Right ventricle myocardium superior (tissue), 1 donor: ENCODE measurements at regions not wholly inside any gene's neighbourhood (a gene's known extent, or its start where the extent isn't known, plus 50 kb on each side); places are given as distances from the start of the nearest gene placed in this dataset.

Source experiments
- ATAC-seq: fragments of 200-7000 bp; cut with Tn5 transposase; one replicate; pipeline ENCODE4 v1.9.1; 2020; ENCODE audit warnings: mild to moderate bottlenecking; ENCODE audit not compliant: poor library complexity
- DNase-seq: peaks from one replicate; pipeline ENCODE4 v3.0.0-alpha.2; 2020
- intact Hi-C: fragments of 100-400 bp; cut with DNase I; formaldehyde crosslinking; loops from one replicate; pipeline ENCODE4 v1.11.2; 2022
- donor health status: DM: no; HTN: yes; CAD: no; lungs with severe emphysema.

- intact Hi-C loops: no loop called here
- ATAC-seq: no peak
- no peak for DNase-seq
Measured at GRCh38 chr16:50974438-50975036, 176.5 kb downstream of the SALL1 start.

DNA sequence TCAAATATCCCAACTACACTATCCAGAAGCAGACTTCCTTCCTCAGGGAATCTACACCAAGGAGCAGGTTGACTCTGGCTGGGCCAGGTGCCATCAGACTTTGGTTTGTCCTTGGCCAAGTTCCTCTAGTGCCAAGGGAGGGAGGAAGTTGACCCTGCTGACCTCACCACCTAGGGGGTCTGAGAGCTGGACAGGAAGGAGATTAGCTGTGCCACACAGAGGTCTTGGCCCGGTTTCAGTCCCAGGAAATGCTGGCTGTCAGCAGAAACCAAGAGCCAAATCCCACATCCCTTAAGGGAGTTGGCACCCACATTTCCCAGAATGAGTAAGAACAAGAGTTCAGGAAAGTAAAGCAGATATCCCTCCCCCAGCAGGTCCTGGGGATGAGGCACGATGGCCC is 178.2 kb downstream of the SALL1 start:
- no peak for DNase-seq
- ATAC-seq: no peak
- intact Hi-C loops: no loop called here

DNA sequence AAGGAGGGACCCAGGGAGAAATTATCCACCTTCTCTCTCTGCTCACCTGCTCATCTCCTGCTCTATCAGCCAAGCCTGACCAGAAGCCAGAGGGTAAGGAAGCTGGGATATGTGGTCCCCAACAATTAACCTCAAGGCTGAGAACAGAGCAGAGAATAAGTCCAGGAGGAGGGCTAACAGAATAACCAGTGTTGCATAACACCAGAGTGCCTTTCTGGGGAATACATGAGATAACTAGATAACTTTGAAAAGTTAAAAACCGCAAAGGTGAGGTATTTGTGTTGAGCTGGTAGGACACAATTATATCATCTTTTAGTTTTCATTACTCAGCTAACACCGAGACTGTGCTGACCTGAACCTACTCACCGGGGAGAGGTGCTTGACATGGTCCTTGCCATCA is 180.8 kb downstream of the SALL1 start:
- intact Hi-C loops: no loop called here
- DNase-seq (no peak), ATAC-seq (no peak)

DNA sequence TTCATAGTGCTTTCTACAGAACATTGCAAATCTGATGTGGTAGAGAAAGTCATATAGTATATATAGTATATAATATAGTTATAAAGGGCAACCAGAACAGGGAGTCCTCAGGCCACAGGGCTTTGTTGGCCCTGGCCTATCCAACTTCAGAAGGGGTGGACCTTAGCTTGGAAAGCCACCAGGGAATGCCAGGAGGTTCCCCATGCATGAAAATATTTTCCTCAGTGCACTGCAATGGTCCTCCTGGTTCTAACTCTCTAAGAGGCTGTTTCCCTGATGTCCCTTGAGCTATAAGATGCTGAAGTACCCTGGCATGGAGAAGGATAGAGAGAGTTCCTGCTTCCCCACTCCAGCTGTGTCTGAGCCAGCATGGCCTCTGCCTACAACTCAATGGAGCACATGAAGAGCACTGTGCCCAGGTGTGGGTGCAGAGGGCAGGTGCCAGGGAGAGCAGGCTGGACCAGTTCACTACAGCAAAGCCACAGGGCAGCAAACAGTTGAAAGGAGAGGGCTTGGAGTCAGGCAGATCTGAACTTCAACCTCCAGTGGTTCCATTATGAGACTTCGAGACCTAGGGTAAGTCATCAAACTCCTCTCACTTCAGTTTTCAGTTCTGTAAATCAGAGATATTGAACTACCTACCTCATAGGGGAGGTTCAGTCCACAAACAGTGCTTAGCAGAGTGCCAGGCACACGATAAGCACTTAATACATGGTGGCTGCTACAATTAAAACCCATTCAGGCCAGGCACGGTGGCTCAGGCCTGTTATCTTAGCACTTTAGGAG is 183.1 kb downstream of the SALL1 start:
- ATAC-seq (no peak), DNase-seq (no peak)
- intact Hi-C loops: no loop called here

DNA sequence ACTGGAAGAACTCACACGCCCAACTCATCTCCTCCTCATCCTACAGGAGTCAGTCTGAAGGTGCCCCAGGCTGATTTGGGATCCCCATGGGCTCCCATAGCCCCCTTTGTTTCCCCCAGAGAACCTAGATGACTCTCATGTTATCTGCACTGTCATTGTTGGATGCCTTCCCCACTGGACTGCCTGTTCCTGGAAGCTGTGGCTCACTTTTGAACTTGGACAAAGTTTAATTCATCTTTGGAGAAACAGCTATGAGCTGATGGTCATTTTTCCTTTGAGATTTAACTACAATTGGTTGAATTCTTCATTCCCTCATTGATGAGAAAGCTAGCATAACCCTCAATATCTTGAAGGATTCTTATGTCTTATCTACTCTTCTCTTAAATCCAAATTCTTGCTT is 186.6 kb downstream of the SALL1 start:
- intact Hi-C loops: no loop called here
- ATAC-seq (no peak), DNase-seq (no peak)

DNA sequence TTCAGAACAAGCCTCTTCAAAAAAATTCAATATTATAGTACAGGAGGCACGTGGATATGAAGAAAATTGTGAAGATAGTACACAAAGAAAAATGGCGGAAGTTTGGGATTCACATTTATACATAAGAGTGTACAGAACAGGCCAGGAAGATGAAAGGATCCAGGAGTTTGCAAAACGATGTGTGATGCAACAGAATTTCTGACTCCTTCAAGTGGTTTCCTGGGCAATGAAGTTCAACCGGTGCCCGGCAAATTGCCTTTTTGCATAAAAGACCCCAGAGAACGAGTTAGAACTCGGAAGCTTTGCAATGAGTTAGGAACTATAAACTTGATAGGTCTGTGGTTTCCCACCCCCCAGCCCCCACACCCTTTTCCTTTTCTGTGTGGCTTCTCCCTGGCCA is 189.1 kb downstream of the SALL1 start:
- ATAC-seq (no peak), DNase-seq (no peak)
- intact Hi-C loops: no loop called here

GRCh38 chr16:50960517-50961202 is 190.4 kb downstream of the SALL1 start:
- intact Hi-C loops: no loop called here

GRCh38 chr16:50957056-50957455 is 194.0 kb downstream of the SALL1 start:
- ATAC-seq (no peak), DNase-seq (no peak)
- intact Hi-C loops: no loop called here

More at GRCh38 chr16:50960517-50961202, 190.4 kb downstream of the SALL1 start:
- ATAC-seq: peak; percentile 45
- peak; percentile 47 for DNase-seq

- DNase-seq (no peak), ATAC-seq (no peak)
- intact Hi-C loops: no loop called here
Measured at GRCh38 chr16:50956637-50957036, 194.4 kb downstream of the SALL1 start.

GRCh38 chr16:50955311-50955710 is 195.8 kb downstream of the SALL1 start:
- no peak for ATAC-seq
- DNase-seq: no peak
- intact Hi-C loops: no loop called here

DNA sequence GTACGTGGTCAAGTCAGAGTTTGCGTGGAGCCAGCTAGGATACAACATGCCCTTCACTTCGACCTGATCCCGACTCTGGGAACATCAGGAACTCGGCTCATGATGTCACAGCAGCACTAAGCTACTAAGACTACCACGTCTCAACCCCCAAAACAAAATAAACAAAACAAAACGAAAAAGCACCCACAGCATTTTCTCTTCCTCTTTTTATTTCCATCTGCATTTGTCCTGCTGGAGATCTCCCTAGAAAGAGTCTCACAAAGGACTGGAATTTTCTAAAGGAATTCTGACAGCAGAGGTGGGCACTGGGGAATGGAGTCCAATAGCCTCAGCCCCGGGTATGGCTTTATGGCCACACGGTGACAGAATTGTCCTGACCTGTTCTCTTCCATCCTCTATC is 196.6 kb downstream of the SALL1 start:
- DNase-seq: no peak
- intact Hi-C loops: no loop called here
- ATAC-seq: no peak

- DNase-seq (no peak), ATAC-seq (no peak)
- intact Hi-C loops: no loop called here
Measured at GRCh38 chr16:50953290-50953689, 197.8 kb downstream of the SALL1 start.

GRCh38 chr16:50950955-50951354 is 200.1 kb downstream of the SALL1 start:
- intact Hi-C loops: no loop called here
- DNase-seq (no peak), ATAC-seq (no peak)

- no peak for ATAC-seq
- DNase-seq: no peak
Measured at GRCh38 chr16:50948268-50948930, 202.7 kb downstream of the SALL1 start.

DNA sequence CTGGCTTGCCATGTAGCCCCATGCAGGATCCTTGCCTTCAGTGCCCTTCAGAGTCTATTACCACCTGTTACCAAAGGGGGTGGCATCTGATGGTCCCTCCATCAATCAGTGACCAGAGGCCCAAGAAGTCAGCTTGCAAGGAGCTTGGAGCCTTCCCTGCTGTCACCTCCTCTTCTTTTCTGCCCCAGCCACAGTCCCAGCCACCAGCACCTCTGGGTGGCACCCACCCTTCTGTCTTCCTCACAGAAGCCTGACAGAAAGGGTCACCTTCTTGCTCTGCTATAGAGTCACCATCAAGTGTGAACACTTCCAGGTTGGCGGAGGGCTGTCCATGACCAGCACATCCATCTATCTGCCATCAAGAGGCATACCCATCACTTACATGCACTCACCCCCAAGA is 203.2 kb downstream of the SALL1 start:
- DNase-seq (no peak), ATAC-seq (no peak)
- intact Hi-C loops: no loop called here

More at GRCh38 chr16:50948268-50948930, 202.7 kb downstream of the SALL1 start:
- intact Hi-C loops: no loop called here

- DNase-seq (no peak), ATAC-seq (no peak)
- intact Hi-C loops: no loop called here
Measured at GRCh38 chr16:50946606-50947005, 204.5 kb downstream of the SALL1 start.

- DNase-seq (no peak), ATAC-seq (no peak)
- intact Hi-C loops: no loop called here
Measured at GRCh38 chr16:50946098-50946497, 204.2 kb downstream of the CYLD start.

DNA sequence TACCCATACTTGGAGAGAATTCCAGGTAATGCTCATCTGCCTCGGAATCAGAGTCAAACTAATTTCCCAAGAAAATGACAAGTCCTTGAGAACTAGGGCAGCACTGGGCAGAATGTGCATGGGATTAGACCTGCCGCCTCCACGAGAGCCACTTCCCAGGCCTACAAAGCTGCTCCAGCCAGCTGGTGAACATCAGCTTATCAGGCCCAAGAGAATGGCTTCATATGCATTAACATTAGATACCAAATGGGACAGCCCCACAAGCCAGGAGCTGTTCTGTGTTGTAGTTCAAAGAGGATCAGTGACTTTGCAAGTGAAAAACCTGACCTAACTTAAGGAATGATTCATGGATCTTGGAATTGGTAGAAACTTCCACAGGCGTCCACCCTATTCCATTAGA is 203.3 kb downstream of the CYLD start:
- DNase-seq: no peak
- intact Hi-C loops: no loop called here
- no peak for ATAC-seq

- intact Hi-C loops: no loop called here
- no peak for ATAC-seq
Measured at GRCh38 chr16:50944436-50944835, 202.6 kb downstream of the CYLD start.

GRCh38 chr16:50944033-50944432 is 202.1 kb downstream of the CYLD start:
- intact Hi-C loops: no loop called here
- DNase-seq: no peak
- no peak for ATAC-seq

More at GRCh38 chr16:50944436-50944835, 202.6 kb downstream of the CYLD start:
- no peak for DNase-seq
